Activated CD4-positive, alpha-beta T cell treated with anti-CD3 and anti-CD28 coated beads, Interleukin-2, amount 50 U/mL, for 1 hour (primary cell): ENCODE measurements at regions not wholly inside any gene's neighbourhood (a gene's known extent, or its start where the extent isn't known, plus 50 kb on each side); places are given as distances from the start of the nearest gene placed in this dataset.
"Not testable (repeated sequence)": the region's sequence is repeated elsewhere in the genome, so short reads cannot be mapped to it uniquely, and the experiment has no call there.

Experiments used
- DNase-seq: peaks from one replicate; pipeline ENCODE4 v3.0.0-alpha.2; 2020

DNA sequence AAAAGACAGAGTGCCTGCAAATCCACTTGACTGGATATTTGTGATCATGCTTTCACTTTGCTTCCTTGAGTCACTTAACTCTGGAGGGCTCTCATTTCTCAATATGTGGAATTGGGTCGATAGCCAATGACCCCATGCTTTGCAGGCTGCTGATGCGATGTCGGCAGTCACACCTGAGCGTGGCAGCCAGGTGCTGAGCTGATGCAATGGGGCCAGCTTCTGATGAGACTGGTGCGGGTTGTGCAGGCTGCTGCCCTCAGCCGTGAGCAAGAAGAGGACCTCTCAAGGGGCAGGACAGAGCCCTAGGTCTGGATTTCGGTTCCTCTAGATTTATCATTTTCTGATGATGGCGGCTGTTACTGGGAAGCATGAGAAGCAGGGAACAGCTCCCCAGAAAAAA, 334.1 kb downstream of the TEX29 start:
- no peak for DNase-seq

DNA sequence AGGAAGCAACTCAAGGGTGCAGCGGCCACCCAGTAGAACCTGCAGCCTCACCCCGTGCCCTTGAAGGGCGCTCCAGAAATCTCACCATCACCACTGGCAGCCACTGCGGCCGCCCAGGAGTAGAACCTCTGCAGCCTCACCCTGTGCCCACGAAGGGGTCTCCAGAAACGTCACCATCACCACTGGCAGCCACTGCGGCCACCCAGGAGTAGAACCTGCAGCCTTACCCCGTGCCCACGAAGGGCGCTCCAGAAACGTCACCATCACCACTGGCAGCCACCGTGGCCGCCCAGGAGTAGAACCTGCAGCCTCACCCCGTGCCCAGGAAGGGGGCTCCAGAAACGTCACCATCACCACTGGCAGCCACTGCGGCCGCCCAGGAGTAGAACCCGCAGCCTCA, 336.0 kb downstream of the TEX29 start:
- DNase-seq, result no peak

DNA sequence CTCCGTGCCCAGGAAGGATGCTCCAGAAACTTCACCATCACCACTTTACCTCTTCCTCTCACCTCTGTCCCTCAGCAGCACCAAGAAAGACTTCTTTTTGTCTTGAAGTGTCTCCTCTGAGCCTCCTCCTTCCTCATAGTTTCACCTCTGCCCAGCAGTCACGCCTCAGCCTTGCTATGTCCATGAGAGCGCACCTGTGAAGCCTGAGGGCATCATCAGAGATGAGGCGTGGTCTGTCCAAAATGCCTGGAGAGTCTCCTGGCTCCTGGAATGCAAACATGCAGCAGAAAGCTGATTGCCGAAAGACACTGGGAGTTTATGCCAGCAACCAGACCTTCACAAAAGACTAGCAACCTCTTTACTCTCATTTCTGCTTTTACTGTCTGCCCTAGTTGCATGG, 336.6 kb downstream of the TEX29 start:
- no peak for DNase-seq

DNA sequence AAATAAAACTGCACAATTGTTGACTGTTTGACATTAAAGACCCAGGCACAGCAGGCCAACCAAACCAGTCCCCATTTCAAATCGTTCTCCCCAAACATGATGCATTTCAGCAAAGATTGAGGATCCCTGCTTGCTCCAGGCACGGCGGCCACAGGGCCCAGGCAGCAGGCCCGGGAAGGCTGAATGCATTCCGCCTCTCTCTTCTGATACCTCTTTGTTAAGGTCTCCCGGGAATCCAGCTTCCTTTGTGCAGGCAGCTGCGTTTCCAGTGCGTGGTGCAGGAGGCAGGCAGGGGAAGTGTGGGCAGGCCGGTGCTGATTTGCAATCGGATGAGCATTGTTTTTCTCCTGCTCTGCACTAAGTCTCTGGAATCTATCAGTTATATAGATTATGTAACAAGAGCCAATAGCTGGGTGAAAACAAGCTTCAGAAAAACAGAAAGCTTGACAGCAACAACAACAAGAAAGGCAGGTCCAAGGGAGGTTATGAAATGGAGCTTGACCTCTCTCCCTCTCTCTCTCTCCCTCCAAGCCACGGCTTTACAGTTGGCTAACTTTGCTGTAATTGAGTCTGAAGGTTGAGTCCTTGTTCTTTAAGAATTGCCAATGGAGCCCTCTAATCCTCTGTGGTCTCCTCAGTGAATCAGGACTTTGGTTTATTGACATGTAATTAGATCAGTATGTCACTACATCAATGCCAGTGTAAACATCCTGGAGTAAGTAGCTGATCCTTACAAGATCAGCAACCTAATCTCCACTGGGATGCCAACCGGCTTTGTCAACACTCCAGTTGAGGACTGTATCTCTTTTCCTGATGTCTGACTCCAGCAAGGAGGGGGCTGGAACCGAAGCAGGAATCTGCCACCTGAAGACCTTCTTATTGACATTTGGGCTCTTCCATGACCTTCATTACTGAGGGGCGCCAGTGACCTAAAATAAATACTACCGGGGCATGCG, 338.0 kb downstream of the TEX29 start:
- DNase-seq, result no peak

DNA sequence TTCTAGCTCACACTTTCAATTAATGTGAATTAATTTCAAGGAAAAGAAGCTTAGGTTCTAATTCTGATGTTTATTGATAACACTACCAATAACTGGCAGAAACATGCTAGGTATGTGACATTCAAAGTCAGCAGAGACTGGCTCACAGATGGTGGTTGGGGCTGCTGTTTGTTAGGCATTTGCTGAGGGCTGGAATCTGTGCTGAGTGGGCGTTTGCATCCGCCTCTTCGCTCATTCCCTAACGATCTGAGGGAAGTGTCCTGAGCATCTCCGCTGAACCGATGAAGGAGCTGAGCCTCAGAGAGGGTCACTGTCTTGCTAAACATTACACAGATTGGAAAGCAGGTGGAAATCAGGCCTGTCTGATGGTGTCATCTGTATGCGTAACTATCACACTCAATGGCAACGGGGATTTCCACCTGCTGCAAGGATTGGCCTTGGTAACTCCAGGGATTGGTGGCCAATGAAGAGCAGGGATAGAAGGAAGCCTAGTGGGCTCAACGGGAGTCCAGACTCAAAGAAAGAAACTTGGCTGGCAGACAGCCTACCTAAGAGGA, 338.9 kb downstream of the TEX29 start:
- DNase-seq, result no peak

DNA sequence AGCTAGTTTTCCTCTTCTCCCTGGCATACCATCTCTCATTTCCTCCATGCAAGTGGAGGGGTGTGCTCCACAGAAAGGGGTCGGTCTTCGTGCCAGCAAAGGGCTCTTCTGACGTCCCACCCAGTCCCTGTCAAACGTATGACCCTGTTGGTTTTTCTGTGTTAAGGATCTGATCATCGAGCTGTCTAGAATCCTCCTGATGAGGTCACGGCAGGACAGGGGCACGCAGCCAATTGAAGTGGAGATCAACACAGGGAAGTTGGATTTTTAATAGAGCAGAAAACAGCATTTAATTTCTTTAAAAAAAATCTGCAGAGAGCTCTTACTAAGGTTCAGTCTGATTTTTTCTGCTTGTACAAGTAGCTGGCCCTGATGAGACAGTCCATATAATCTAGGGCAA, 339.4 kb downstream of the TEX29 start:
- no peak for DNase-seq

DNA sequence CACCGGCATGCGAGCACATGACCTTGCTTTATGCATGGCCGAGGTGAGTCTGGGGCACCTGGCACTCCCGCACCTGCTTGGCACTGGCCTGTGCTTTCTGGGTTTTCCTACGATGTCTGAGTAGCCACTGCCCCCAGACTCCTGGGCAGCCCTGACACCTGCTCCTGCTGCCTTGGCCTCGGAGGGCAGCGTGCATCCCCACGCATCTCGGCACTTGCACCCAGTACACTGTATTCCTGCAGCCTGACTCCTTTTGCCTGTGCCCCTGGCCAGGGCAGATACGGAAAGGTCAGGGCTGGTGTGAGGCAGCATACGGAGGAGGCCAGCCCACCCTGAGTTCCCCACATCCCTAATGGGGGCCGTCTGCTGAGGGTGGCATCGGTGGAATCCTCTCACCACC, 340.6 kb downstream of the TEX29 start:
- no peak for DNase-seq

DNA sequence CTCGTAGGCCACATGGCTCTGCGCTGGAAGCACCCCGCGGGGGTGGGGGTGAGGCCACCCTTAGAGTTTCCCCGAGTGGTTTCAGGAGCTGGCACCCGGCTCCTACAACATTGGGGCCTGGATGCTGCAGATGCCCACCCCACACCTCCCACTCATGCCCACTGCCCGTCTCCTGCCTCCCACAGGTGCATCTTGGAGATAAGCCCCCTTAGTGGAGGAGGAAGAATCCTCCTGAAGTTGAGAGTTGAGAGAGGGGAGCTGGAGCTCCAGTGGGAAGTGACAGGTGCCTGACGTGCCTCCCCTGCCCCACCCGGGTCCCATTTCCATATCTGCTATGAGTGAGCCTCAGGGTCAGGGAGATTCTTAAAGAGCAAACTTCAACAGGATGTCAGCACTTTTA, 341.3 kb downstream of the TEX29 start:
- no peak for DNase-seq

DNA sequence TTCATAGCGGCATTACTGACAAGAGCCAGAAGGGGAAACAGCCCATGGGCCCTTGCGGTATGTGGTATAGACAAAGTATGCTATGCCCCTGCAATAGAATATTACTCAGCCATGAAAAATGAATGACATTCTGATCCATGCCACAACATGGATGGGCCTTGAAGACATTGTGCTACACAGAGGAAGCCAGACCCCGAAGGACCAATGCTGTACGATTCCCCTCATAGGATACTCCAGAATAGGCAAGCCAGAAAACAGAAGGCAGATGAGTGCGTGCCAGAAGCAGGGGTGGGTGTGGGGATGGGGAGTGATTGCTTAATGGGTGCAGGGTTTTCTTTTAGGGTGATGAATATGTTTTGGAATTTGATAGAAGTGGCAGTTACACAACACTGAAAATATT, 342.0 kb downstream of the TEX29 start:
- no peak for DNase-seq

DNA sequence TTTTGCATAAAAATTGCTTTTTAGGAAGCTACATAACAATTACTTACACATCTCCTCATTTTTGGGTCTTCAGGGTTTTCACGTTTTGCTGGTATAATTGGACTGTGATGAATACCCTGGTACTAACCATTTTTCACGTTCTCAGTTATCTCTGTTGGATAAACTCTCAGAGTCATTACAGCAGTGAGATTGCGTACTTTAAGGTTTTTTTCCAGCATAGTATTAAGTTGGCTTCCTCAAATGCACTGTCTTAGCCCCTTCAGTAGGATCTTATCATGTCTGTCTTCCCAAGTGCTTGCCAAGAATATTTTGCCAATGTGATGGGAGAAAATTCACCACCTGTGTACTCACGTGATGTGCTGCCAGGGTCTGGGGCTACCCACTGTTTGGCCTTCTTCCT, 342.5 kb downstream of the TEX29 start:
- no peak for DNase-seq

DNA sequence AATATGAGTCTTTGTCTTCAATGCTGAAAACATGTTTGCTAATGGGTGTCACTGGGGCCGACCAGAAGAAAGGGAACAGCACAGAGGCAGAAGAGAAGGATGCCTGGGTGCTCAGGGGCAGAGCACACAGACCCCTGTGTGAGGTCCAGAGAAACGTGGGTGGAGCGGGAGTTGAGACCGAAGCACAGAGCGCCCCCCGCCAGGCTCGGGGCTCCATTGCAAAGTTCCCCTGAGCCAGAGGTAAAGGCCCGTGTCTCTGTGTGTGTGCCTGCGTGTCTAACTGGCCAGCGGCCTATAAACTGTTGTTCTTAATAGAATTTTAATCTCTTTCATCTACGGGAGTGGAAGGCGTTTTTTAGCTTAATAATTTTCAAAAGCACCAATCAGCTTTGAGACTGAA, 343.1 kb downstream of the TEX29 start:
- no peak for DNase-seq

DNA sequence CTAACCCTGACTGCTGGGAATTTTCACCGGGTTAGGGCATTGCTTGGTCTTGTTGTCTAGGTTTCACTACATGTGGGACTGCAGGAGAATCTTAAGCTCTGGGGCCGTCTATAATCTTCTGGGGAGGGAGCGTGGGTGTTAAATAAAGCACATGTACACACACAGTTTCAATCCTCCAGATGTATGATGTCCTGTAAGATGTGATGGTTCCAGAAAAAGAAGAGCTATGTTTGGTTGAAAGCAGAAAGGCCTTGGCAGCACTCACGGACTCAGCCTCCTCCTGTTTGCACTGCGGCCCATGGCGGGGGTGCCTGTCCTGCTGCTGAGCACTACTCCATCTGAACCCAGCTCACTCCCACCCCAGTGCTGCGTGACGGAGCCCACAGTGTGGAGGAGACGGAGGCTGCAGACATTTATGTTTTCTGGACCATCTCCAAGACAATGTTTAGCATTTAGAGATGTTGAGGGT, 343.5 kb downstream of the TEX29 start:
- no peak for DNase-seq

DNA sequence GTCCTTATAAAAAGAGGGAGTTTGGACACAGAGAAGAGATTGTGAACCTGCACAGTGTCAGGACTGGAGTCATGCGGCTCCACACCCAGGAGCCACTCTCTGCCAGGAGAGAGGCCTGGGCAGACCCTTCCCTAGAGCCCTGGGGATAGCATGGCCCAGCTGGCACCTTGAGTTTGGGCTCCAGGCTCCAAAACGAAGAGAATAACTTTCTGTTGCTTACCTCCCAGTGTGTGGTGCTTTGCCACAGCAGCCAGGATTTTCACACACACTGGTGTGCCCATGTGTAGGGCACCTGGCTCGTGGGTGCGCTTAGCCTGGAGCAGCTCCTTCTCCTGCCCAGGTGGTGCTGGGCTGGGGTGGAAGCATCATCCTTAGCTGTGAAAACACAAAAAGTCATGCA, 344.3 kb downstream of the TEX29 start:
- DNase-seq, result no peak

DNA sequence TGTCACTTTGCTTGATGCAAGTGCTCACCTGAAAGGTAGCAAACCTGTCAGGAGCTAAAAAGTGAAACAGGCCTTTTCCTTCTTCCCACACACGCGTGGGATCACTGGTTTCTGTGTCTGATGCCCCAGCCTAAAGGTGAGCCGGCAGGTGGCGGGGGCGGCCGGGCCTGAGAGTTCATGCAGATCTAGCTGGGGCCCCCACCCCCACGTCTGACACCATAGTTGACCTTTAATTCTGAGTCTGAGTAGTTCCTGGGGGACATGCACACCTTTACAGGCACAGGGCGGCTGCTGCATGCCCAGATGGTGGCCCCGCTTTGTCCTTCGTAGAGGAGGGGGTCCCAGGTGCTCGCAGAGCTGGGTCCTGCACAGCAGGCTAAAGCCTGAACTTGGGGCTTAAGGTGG, 345.3 kb downstream of the TEX29 start:
- DNase-seq, result no peak

DNA sequence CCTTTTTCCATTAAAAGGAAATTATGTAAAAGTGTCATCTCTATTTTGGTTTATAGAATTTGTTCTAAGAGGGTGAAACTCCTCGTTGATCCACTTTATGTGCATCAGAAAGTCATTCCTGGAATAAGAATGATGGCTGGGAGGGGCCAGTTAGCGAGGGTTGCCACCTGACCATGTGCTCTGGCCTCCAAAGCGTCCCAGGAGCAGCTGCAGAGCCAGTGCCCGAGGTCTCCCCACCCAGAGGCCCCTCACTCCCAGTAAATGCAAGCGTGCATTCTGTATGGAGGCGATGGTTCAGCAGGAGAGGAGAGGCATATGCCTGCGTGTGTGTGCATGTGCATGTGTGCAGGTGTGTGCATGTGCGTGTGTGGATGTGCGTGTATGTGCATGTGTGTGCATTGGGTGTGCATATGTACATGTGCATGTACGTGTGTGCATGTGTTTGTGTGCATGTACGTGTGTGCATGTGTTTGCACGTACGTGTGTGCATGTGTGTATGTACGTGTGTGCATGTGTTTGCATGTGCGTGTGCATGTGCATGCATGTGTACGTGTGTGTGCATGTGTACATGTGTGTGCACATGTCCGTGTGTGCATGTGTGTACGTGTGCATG, 345.8 kb downstream of the TEX29 start:
- no peak for DNase-seq

DNA sequence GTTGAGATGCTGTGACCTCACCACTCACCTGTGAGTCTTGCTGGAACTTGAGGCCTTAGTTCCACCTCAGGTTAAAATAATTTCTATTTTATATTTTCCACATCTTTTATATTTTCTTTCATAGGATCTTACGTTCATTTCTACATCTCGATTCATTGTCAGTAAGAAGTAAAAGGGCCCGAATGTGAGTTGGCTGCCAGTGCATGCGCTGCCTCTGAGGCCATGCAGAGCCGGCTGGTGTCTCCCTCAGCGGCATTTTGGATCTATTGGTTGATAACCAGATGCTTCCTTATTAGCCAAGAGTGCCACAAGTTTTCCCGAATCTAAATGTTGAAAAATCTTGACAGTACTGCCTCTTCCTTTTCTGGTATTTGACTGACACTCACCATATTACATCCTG, 347.3 kb downstream of the TEX29 start:
- DNase-seq, result no peak

DNA sequence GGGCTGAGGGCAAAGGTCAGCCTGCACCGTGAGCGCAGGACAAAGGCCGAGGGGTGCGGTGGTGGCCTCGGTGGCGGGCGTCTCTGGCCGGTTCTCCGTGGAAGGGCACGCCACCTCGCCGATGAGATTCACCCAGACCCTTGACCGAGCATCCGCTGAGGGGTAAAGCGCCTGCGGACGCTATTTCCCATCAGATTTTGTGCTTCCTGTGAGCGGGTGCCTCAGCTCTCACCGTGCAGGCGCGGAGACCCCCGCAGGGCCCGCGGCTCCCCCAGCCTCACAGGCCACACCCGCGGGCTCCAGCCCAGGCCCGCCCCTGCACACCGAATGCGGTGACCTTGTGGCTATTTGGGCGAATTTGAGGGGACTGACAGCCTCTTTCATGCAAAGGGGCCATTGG, 348.0 kb downstream of the TEX29 start:
- DNase-seq, result no peak

DNA sequence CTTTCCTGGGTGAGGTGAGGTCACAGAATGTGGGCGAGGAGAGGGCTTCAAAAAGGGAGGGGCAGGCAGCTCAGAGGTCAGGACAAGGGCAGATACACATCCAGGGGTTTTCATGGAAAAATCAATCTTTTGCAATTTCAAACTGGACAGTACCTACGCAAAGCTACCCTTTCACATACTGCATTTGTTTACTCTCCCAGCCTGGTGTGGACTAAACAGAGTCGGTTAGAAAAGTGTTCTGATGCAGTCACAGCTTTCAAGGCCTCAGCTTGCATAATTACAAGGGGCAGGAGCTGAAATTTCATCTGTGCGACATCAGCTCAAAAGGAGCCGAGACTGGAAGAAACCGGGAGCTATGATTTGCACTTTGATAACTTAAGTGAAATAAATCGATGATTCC, 351.8 kb downstream of the TEX29 start:
- not testable (repeated sequence) for DNase-seq

DNA sequence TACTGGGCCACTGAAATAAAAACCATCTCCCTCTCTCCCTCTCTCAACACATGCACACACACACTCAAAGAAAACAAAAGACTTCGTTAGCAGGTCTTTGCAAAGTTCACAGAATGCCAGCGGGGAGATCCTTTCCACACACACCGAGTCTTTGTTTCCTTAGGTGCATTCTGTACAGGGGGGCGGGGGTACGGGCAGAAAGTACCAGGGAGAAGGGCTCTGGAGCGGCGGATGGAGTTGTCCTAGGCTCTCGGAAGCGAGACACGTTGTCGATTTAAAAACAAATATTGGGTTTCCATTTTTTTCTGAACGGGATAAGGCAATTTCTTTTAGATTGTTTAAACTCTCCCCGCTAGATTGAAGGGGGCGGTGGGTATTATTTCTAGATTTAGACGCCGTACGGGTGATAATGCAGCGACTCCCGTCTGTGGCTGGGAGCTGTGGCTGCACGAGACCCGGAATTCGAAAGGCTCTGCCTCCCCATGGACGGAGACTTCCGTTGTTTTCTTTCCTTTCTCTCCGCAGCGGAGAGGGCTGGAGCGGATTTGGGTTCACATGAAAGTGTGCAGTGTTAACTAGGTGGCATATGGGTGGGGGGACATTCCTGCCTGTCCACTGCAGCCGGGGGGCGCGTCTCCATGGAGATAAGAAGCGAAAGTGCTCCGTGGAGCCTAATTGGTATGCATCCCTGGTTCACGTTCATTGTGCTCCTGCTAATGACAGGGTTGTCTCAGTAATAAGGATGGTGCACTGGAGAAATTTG, 357.9 kb downstream of the TEX29 start:
- not testable (repeated sequence) for DNase-seq

DNA sequence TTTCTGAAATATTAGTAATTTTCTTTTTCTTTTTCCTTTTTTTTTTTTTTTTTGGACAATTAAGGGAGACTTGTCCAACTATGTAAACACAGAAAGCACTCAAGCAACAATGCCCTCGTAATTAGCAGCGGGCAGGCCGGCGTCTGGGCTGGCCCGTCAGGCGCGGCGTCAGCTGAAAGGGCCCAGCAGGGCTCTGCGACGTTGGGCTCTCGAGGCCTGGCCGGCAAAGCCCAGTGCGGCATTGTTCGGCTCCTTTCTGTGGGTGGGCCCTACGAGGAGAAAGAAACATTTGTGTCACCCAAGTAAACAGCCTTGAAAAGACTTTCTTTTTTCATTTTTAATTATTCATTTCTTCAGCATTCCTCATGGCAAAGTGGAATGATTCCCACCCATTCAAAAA, 359.2 kb downstream of the TEX29 start:
- not testable (repeated sequence) for DNase-seq

DNA sequence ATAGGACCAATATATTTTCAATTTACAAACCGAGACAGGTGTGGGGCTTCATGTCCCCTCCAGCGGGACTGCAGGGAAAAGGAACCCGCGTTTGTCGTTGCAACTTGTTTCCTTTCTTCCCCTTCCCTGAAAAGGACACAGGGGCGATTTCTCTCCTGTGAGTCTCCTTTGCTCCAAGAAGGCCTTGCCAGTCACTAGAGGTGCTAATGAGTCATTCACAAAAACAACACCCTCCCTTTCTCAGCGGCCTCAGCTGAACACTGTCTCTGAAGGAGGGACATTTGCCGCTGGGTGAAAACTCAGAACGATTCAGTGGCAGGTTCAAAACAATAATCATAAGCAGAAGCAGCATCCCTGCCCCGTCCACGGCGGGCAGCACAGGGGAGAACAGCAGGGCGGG, 359.7 kb downstream of the TEX29 start:
- DNase-seq, result not testable (repeated sequence)

DNA sequence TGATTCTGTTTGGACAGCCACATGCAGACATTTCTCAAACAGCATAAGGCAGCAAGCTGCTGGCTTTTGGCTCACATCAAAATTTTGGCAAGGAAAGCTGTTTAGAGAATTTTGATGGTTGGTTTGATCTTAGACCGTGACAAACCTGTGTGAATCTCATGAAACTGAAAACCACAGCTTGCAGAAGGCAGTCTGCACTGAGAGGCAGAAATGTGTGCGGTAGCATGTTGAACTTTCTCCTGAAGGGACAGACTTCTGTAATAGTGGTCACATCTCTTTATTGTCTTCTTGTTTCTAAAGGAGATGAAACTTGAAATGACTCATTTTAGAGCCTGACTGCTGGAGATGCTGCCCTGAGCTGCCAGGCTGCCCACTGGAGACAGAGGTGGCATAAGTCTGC, 371.6 kb downstream of the TEX29 start:
- not testable (repeated sequence) for DNase-seq

DNA sequence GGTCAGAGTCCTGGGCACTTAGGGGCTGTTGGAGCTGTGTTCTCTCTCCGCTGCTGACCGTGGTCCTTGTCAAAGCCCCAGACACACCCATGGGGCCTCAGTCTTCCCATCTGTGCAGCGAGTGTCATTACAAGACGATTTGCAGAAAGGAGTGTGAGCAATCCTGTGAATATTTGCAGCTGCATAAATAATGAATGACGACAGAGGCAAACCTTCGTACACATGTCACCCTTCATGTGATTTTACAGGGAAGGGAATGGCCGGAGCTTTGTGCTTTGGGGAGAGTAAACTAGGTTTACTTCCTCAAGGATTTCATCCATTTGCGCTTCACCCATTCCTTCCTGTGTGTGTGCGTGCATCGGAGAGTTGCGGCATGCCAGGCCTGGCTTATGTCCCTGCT, 370.8 kb upstream of the SOX1 start:
- not testable (repeated sequence) for DNase-seq
